ENCODE measurements at regions not wholly inside any gene's neighbourhood (a gene's known extent, or its start where the extent isn't known, plus 50 kb on each side); places are given as distances from the start of the nearest gene placed in this dataset.

DNA sequence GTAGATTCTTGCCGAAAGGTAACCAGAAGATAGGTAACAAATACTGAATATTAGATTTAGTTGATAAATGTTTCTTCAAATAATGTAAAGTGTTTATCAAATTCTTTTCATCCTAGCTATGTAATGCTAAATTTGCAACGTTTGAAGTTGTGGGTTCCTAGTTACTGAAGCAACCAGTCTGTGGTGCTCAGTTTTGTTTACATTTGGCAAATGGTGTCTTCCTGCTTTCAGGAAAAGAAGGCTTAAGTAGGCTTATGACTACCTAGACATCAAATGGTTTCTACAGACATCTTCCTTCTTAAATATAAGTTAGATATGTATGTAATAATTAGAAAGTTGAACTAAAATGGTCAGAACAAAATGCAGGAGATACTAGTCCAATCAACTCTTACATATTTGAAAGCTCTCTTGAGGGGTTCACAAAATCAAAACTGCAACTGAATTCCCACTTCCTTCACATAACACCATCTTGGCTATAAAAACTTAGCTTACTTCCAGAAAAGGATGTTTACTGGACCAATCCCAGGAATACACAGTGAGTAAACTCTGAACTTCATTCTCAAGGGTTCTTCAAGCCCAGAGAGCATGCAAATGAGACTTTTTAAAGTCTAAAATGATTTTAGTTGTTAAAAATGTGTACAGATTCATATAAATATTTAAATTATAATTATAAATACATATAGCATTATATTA lies 125.7 kb upstream of the ITGA1 start:
- Mint-ChIP-seq H3K27ac (no peak overlapping the region), H3K36me3 (no peaks in the 10 kb centered on the region), H3K4me3 (no peak overlapping the region), H3K4me1 (no peaks in the 10 kb centered on the region), H3K9me3 (no peaks in the 10 kb centered on the region), H3K27me3 (ENCODE audit: low read depth in 3 of 3) (peaks cover 0 to 3% (median 2%) of the 10 kb centered on the region in 3 donors)
- DNase-seq, result no peak

GRCh38 chr5:52665559-52665958 lies 122.2 kb upstream of the ITGA1 start:
- H3K27me3 Mint-ChIP-seq (ENCODE audit: low read depth in 3 of 3), result peaks cover 0 to 4% (median 0%) of the 10 kb centered on the region in 3 donors
- no peak overlapping the region for H3K4me3 Mint-ChIP-seq

GRCh38 chr5:52668139-52668538 lies 119.6 kb upstream of the ITGA1 start:
- Mint-ChIP-seq H3K27ac (no peak overlapping the region), H3K4me3 (no peak overlapping the region), H3K27me3 (ENCODE audit: low read depth in 3 of 3) (peaks cover 0 to 5% (median 0%) of the 10 kb centered on the region in 3 donors), H3K4me1 (no peaks in the 10 kb centered on the region), H3K9me3 (no peaks in the 10 kb centered on the region), H3K36me3 (no peaks in the 10 kb centered on the region)
- no peak for DNase-seq

More at GRCh38 chr5:52665559-52665958, 122.2 kb upstream of the ITGA1 start:
- Mint-ChIP-seq H3K9me3 (no peaks in the 10 kb centered on the region), H3K27ac (no peak overlapping the region), H3K36me3 (no peaks in the 10 kb centered on the region), H3K4me1 (no peaks in the 10 kb centered on the region)
- no peak for DNase-seq

DNA sequence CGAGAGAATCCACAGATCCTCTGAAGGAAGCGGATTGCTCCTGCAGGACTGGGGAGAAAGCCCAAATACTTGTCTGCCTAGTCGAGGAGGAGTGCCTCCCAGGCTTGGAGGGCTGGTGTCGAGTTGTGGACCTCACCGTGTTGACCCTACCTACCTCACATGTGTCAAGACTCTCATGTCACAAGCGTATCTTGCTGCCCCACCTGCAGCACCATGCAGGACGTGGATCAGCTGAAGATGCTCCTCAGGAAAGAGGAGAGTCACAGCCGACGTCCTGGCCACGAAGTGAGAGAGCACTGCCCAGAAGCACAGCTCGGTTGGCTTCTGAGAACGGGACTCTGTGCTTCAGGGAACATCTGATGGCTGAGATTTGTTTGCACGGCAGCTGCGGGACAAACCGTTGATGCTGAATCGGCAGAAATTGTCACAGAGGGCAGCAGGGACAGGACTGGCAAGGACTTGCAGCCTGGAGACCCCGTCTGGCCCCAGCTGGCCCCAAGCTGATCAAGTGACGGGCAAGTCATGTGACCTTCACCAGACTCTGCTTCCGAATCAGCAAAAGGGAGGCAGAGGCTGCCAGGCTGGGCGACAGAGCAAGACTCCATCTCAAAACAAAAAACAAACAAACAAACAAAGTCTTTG lies 119.1 kb upstream of the ITGA1 start:
- no peaks in the 10 kb centered on the region for H3K36me3 Mint-ChIP-seq

GRCh38 chr5:52672459-52672858 lies 115.3 kb upstream of the ITGA1 start:
- Mint-ChIP-seq H3K9me3 (no peaks in the 10 kb centered on the region), H3K4me3 (no peak overlapping the region), H3K27ac (no peak overlapping the region)

More for the DNA sequence above, 119.1 kb upstream of the ITGA1 start:
- DNase-seq, result no peak
- no peaks in the 10 kb centered on the region for H3K9me3 Mint-ChIP-seq
- H3K27me3 Mint-ChIP-seq (ENCODE audit: low read depth in 3 of 3), result peaks cover 0 to 5% (median 0%) of the 10 kb centered on the region in 3 donors
- H3K4me1 Mint-ChIP-seq, result no peaks in the 10 kb centered on the region
- H3K27ac Mint-ChIP-seq, result no peak overlapping the region
- H3K4me3 Mint-ChIP-seq, result no peak overlapping the region

GRCh38 chr5:52673495-52673894 lies 114.2 kb upstream of the ITGA1 start:
- no peaks in the 10 kb centered on the region for H3K4me1 Mint-ChIP-seq
- no peak overlapping the region for H3K4me3 Mint-ChIP-seq
- H3K36me3 Mint-ChIP-seq, result no peaks in the 10 kb centered on the region
- peaks cover 2% of the 10 kb centered on the region in 3 donors for H3K27me3 Mint-ChIP-seq (ENCODE audit: low read depth in 3 of 3)
- DNase-seq, result no peak
- H3K27ac Mint-ChIP-seq, result no peak overlapping the region
- no peaks in the 10 kb centered on the region for H3K9me3 Mint-ChIP-seq

More at GRCh38 chr5:52672459-52672858, 115.3 kb upstream of the ITGA1 start:
- Mint-ChIP-seq H3K36me3 (no peaks in the 10 kb centered on the region), H3K4me1 (no peaks in the 10 kb centered on the region), H3K27me3 (ENCODE audit: low read depth in 3 of 3) (peaks cover 0 to 2% (median 2%) of the 10 kb centered on the region in 3 donors)
- no peak for DNase-seq

DNA sequence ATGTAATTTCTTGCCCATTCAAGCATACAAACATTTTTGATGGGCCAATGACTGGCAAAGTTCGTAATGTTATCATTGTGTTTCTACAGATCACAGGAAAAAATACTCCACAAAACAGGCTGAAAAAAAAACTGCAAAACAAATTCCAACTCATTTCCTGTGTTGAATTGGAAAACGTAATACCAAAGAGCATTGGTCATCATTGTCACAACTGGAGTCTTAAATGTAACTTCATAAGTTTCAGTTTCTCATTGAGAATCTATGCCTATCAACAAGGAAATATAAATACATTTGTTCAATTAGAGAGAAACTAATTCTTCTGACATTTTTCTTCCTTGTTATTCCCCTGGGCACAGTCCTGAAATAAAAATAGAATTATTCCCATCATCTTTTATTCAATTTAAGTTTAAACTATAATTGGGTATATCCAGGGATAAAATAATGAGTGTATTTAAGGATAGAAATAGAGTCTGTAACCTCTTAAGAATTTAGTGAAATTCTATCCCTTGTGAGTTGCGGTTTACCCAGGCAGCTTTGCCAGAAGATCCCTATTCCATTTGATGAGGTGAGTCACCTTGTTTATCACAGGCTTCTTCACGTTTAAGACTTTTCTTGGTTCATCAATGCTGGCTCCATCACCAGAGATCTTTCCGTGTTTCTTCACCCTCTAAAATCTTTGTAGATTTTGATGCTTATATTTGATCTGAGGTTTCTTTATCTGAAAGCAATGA lies 112.7 kb upstream of the ITGA1 start:
- Mint-ChIP-seq H3K36me3 (no peaks in the 10 kb centered on the region), H3K4me3 (no peak overlapping the region), H3K9me3 (peaks cover 0 to 2% (median 0%) of the 10 kb centered on the region in 6 donors), H3K27me3 (ENCODE audit: low read depth in 3 of 3) (peaks cover 2 to 4% (median 3%) of the 10 kb centered on the region in 3 donors), H3K27ac (no peak overlapping the region), H3K4me1 (no peaks in the 10 kb centered on the region)
- DNase-seq, result no peak

- no peaks in the 10 kb centered on the region for H3K36me3 Mint-ChIP-seq
- H3K4me1 Mint-ChIP-seq, result no peaks in the 10 kb centered on the region
- H3K27me3 Mint-ChIP-seq (ENCODE audit: low read depth in 3 of 3), result peaks cover 3 to 16% (median 5%) of the 10 kb centered on the region in 3 donors
- no peak overlapping the region for H3K4me3 Mint-ChIP-seq
- H3K27ac Mint-ChIP-seq, result no peak overlapping the region
- DNase-seq, result no peak
- H3K9me3 Mint-ChIP-seq, result peaks cover 0 to 6% (median 0%) of the 10 kb centered on the region in 6 donors
Observed at GRCh38 chr5:52682492-52682891, 105.2 kb upstream of the ITGA1 start.

GRCh38 chr5:52684051-52684450 lies 103.7 kb upstream of the ITGA1 start:
- Mint-ChIP-seq H3K4me1 (no peaks in the 10 kb centered on the region), H3K27ac (no peak overlapping the region), H3K36me3 (no peaks in the 10 kb centered on the region), H3K9me3 (peaks cover 0 to 6% (median 0%) of the 10 kb centered on the region in 6 donors), H3K4me3 (no peak overlapping the region), H3K27me3 (ENCODE audit: low read depth in 3 of 3) (peaks cover 3 to 14% (median 5%) of the 10 kb centered on the region in 3 donors)
- no peak for DNase-seq

DNA sequence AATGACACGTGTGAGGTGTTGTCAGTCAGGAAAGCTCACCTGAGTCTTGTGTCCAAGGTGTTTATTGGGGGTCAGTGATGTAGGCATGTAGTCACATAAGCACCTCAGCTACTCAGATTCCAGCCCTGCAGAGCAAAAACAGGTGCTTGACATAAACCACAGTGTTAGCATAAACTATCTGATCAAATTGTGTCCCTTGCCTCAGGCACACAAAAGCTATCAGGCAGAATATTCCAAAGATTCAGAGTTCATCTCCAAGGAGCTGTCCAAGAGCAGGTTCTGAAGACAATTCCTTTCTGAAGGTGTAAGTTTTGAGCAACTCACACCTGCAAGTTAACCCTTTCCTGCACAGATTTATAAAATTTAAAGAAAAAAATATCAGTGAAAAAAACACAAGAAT lies 102.2 kb upstream of the ITGA1 start:
- H3K27me3 Mint-ChIP-seq (ENCODE audit: low read depth in 3 of 3), result peaks cover 1 to 9% (median 4%) of the 10 kb centered on the region in 3 donors
- H3K36me3 Mint-ChIP-seq, result no peaks in the 10 kb centered on the region
- no peak overlapping the region for H3K4me3 Mint-ChIP-seq
- no peaks in the 10 kb centered on the region for H3K4me1 Mint-ChIP-seq
- peaks cover 0 to 6% (median 0%) of the 10 kb centered on the region in 6 donors for H3K9me3 Mint-ChIP-seq
- no peak overlapping the region for H3K27ac Mint-ChIP-seq
- DNase-seq, result no peak

DNA sequence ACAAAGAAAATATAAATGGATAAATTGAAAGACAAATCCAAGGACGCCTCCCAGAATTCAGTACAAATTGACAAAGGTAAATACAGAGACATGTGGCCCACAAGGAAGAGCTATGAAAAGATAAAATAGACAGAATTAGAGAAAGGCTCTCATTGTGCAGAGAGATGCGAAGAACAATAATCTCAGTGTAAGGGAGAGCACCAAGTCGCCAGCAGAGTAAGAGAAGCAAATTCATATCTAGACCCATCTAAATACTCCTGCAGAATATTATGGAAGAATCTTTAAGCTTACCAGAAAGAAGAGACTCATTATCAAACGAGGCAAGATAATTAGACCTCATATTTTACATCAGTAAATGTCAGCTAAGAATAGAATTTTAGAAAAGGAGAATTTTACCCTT lies 101.7 kb upstream of the ITGA1 start:
- Mint-ChIP-seq H3K36me3 (no peaks in the 10 kb centered on the region), H3K4me3 (no peak overlapping the region), H3K4me1 (no peaks in the 10 kb centered on the region), H3K27ac (no peak overlapping the region), H3K27me3 (ENCODE audit: low read depth in 3 of 3) (peaks cover 1 to 9% (median 4%) of the 10 kb centered on the region in 3 donors), H3K9me3 (peaks cover 0 to 6% (median 0%) of the 10 kb centered on the region in 6 donors)
- DNase-seq, result no peak

GRCh38 chr5:52690236-52690768 lies 97.4 kb upstream of the ITGA1 start:
- no peak overlapping the region for H3K27ac Mint-ChIP-seq
- peaks cover 0 to 5% of the 10 kb centered on the region in 2 donors for H3K4me1 Mint-ChIP-seq
- no peak for DNase-seq
- H3K4me3 Mint-ChIP-seq, result no peak overlapping the region
- no peaks in the 10 kb centered on the region for H3K36me3 Mint-ChIP-seq
- H3K9me3 Mint-ChIP-seq, result no peaks in the 10 kb centered on the region
- H3K27me3 Mint-ChIP-seq (ENCODE audit: low read depth in 3 of 3), result peaks cover 2 to 3% (median 2%) of the 10 kb centered on the region in 3 donors

- DNase-seq, result no peak
- Mint-ChIP-seq H3K4me1 (peaks cover 0 to 5% of the 10 kb centered on the region in 2 donors), H3K4me3 (no peak overlapping the region)
Observed at GRCh38 chr5:52692039-52692438, 95.7 kb upstream of the ITGA1 start.

GRCh38 chr5:52692606-52693005 lies 95.1 kb upstream of the ITGA1 start:
- no peaks in the 10 kb centered on the region for H3K36me3 Mint-ChIP-seq
- H3K4me3 Mint-ChIP-seq, result no peak overlapping the region
- peaks cover 0 to 5% (median 4%) of the 10 kb centered on the region in 3 donors for H3K27me3 Mint-ChIP-seq (ENCODE audit: low read depth in 3 of 3)
- H3K9me3 Mint-ChIP-seq, result no peaks in the 10 kb centered on the region
- H3K27ac Mint-ChIP-seq, result no peak overlapping the region
- peaks cover 0 to 5% of the 10 kb centered on the region in 2 donors for H3K4me1 Mint-ChIP-seq
- DNase-seq, result no peak

More at GRCh38 chr5:52692039-52692438, 95.7 kb upstream of the ITGA1 start:
- Mint-ChIP-seq H3K36me3 (no peaks in the 10 kb centered on the region), H3K9me3 (no peaks in the 10 kb centered on the region), H3K27ac (no peak overlapping the region), H3K27me3 (ENCODE audit: low read depth in 3 of 3) (peaks cover 0 to 5% (median 4%) of the 10 kb centered on the region in 3 donors)

Data from immature natural killer cell (primary cell).